ENCODE measurements at regions not wholly inside any gene's neighbourhood (a gene's known extent, or its start where the extent isn't known, plus 50 kb on each side); places are given as distances from the start of the nearest gene placed in this dataset.

DNA sequence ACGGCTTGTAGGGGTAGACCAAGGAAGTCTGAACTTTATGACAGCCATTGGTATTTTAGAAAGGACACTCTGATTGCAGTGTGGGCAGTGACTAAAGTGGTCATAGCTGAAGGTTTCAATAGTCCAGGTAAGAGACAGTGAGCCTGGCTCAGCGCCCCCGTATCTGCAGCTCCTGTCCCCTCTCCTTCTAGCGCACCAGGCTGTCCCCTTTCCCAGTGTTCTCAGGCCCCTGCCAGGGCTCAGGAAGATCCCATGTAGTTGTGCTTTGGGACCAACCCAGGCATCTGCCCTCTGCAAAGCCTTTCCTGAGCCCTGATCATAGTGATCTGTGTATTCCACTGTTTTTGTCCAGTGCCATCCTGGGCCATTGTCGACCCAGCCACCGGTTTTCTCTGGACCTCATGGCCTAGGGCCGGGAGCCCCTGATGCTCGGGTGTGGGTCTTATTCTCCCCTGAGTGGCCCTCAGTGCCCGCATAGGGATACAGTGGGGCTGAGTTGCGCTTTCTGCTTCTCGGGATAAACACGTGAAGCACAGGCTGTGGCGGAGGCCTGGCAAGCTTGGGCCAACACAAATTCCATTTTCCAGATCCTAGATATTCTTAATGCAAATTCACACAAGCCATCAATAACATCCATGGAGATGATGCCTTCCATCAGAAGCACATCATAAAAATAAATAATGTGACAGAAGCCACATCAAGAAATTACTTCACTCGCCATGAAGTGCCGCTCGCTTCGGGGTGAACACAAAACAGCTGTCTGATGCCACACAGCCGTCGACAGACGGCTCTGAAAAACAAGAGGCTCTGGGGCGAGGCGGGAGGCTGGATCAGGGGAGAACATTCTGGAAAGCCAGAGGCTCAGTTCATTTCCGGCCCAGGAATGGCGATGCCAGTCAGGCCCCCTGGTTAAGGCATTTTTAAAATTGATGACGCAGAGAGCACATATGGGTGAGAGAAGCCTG is 805.0 kb downstream of the TBC1D22A start:
- TF ChIP-seq GATA3 (IDR thresholded peaks at IDR 0.05; ENCODE audit: low read depth, low read length) (no peak), GATA2 (IDR thresholded peaks at IDR 0.05; ENCODE audit: low read depth, low read length) (no peak)
